H1 (cell line): ENCODE measurements at regions not wholly inside any gene's neighbourhood (a gene's known extent, or its start where the extent isn't known, plus 50 kb on each side); places are given as distances from the start of the nearest gene placed in this dataset.

Source experiments
- ATF2 ChIP-seq: IDR thresholded peaks from 2 replicates; pipeline ENCODE4 v1.6.1; 2012; ENCODE audit warnings: low read length, inconsistent platforms
- CBX5 ChIP-seq: fragments of 300-800, 300-1000 bp; sonication (generic); IDR thresholded peaks from 2 replicates; pipeline ENCODE4 v1.7.1; 2016; ENCODE audit warnings: antibody characterized with exemption, low read length, low read depth
- CHD7 ChIP-seq: fragments of 300-600 bp; sonication (generic); IDR thresholded peaks from 2 replicates; pipeline ENCODE4 v1.7.1; 2012; ENCODE audit warnings: low read length, moderate library complexity, mild to moderate bottlenecking, inconsistent platforms; ENCODE audit not compliant: insufficient replicate concordance
- JUN ChIP-seq: IDR thresholded peaks from 2 replicates; pipeline ENCODE4 v1.6.1; 2011; ENCODE audit warnings: low read depth, mild to moderate bottlenecking, improper control_type of control experiment, low read length
- JUND ChIP-seq: IDR thresholded peaks from 2 replicates; pipeline ENCODE4 v1.6.1; 2011; ENCODE audit warnings: mild to moderate bottlenecking, improper control_type of control experiment, low read length
- KDM1A ChIP-seq: fragments of 200-600, 300-600 bp; sonication (generic); IDR thresholded peaks from 2 replicates; pipeline ENCODE4 v1.7.1; 2016; ENCODE audit warnings: mild to moderate bottlenecking, low read length, borderline replicate concordance
- RAD21 ChIP-seq, 2 experiments: IDR thresholded peaks in 1 of 2; conservative IDR thresholded peaks in 1 of 2; 2 replicates each; pipeline ENCODE4 v1.6.1; 2011; ENCODE audit warnings: low read depth in 2 of 2, low read length in 2 of 2, improper control_type of control experiment in 1 of 2, inconsistent platforms in 1 of 2, mild to moderate bottlenecking in 1 of 2, moderate library complexity in 1 of 2
- SIRT6 ChIP-seq: IDR thresholded peaks from one replicate; pipeline ENCODE4 v1.7.1; 2012; ENCODE audit warnings: low read length, inconsistent platforms
- SP4 ChIP-seq: IDR thresholded peaks from 2 replicates; pipeline ENCODE4 v1.6.1; 2012; ENCODE audit warnings: low read length, inconsistent platforms
- SRF ChIP-seq: IDR thresholded peaks from 2 replicates; pipeline ENCODE4 v1.6.1; 2011; ENCODE audit warnings: mild to moderate bottlenecking, low read depth, low read length, moderate library complexity
- TBP ChIP-seq: IDR thresholded peaks from 2 replicates; pipeline ENCODE4 v1.6.1; 2011; ENCODE audit warnings: low read depth, low read length, improper control_type of control experiment

- TF ChIP-seq CHD7 (no peak), KDM1A (no peak), JUND (no peak), SP4 (no peak), SIRT6 (no peak), TBP (no peak), ATF2 (no peak), CBX5 (no peak), SRF (no peak), RAD21 (IDR thresholded peaks at IDR 0.05 in 1 of 2, conservative IDR thresholded peaks at IDR 0.05 in 1 of 2; ENCODE audit: low read depth in 2 of 2, low read length in 2 of 2) (no peak), JUN (no peak)
Measured at GRCh38 chr4:66373268-66373667, 703.0 kb upstream of the EPHA5 start (continued).
